Left ventricle myocardium inferior (tissue), 1 donor: ENCODE measurements at regions not wholly inside any gene's neighbourhood (a gene's known extent, or its start where the extent isn't known, plus 50 kb on each side); places are given as distances from the start of the nearest gene placed in this dataset.

Experiments
- DNase-seq: peaks from one replicate; pipeline ENCODE4 v3.0.0-alpha.2; 2020
- H3K27ac ChIP-seq: fragments of 200-600 bp; replicated peaks from 2 replicates; pipeline ENCODE4 v1.8.0; 2021
- H3K27me3 ChIP-seq: fragments of 200-600 bp; 2 replicates; pipeline ENCODE4 v1.8.0; 2021; ENCODE audit warnings: low read depth
- H3K36me3 ChIP-seq: fragments of 200-600 bp; 2 replicates; pipeline ENCODE4 v1.8.0; 2021
- H3K4me1 ChIP-seq: fragments of 200-600 bp; 2 replicates; pipeline ENCODE4 v1.8.0; 2021
- H3K4me3 ChIP-seq: fragments of 200-600 bp; 2 replicates; pipeline ENCODE4 v1.8.0; 2021; ENCODE audit warnings: mild to moderate bottlenecking, moderate library complexity
- H3K9me3 ChIP-seq: fragments of 200-600 bp; replicated peaks from 2 replicates; pipeline ENCODE4 v1.8.0; 2021
- intact Hi-C: fragments of 100-400 bp; cut with micrococcal nuclease; formaldehyde crosslinking; loops from one replicate; pipeline ENCODE4 v1.11.0; 2022
- TF ChIP-seq, protein P1 (sequence below): fragments of 200-600 bp; IDR thresholded peaks from 2 replicates; pipeline ENCODE4 v1.8.0; 2021; ENCODE audit warnings: antibody characterized with exemption, mild to moderate bottlenecking, borderline replicate concordance
- donor health status: DM: no; HTN: yes; CAD: no; lungs with severe emphysema.

GRCh38 chr18:47558110-47558750 lies 306.8 kb upstream of the SKOR2 start:
- no peak for DNase-seq
- no peaks in the 10 kb centered on the region for H3K4me1 ChIP-seq
- H3K27me3 ChIP-seq: peaks cover 100% of the 10 kb centered on the region
- intact Hi-C loops: no loop called here
- H3K4me3 ChIP-seq: no peak overlapping the region
- TF ChIP-seq, protein P1, sequence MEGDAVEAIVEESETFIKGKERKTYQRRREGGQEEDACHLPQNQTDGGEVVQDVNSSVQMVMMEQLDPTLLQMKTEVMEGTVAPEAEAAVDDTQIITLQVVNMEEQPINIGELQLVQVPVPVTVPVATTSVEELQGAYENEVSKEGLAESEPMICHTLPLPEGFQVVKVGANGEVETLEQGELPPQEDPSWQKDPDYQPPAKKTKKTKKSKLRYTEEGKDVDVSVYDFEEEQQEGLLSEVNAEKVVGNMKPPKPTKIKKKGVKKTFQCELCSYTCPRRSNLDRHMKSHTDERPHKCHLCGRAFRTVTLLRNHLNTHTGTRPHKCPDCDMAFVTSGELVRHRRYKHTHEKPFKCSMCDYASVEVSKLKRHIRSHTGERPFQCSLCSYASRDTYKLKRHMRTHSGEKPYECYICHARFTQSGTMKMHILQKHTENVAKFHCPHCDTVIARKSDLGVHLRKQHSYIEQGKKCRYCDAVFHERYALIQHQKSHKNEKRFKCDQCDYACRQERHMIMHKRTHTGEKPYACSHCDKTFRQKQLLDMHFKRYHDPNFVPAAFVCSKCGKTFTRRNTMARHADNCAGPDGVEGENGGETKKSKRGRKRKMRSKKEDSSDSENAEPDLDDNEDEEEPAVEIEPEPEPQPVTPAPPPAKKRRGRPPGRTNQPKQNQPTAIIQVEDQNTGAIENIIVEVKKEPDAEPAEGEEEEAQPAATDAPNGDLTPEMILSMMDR: no peak
- H3K9me3 ChIP-seq: no peaks in the 10 kb centered on the region
- H3K27ac ChIP-seq: no peak overlapping the region
- H3K36me3 ChIP-seq: no peaks in the 10 kb centered on the region

- Histone ChIP-seq H3K36me3 (no peaks in the 10 kb centered on the region), H3K27me3 (peaks cover 100% of the 10 kb centered on the region), H3K27ac (no peak overlapping the region), H3K4me3 (no peak overlapping the region), H3K9me3 (no peaks in the 10 kb centered on the region), H3K4me1 (no peaks in the 10 kb centered on the region)
- intact Hi-C loops: no loop called here
- no peak for DNase-seq
- TF ChIP-seq, protein P1: no peak
Observed at GRCh38 chr18:47557160-47557559, 305.7 kb upstream of the SKOR2 start.

GRCh38 chr18:47552783-47553182 lies 301.3 kb upstream of the SKOR2 start:
- peaks cover 9% of the 10 kb centered on the region for H3K4me1 ChIP-seq
- intact Hi-C loops: no loop called here
- no peaks in the 10 kb centered on the region for H3K9me3 ChIP-seq
- peaks cover 90% of the 10 kb centered on the region for H3K27me3 ChIP-seq
- H3K36me3 ChIP-seq: no peaks in the 10 kb centered on the region
- H3K27ac ChIP-seq: no peak overlapping the region
- no peak overlapping the region for H3K4me3 ChIP-seq
- TF ChIP-seq, protein P1: no peak
- no peak for DNase-seq

DNA sequence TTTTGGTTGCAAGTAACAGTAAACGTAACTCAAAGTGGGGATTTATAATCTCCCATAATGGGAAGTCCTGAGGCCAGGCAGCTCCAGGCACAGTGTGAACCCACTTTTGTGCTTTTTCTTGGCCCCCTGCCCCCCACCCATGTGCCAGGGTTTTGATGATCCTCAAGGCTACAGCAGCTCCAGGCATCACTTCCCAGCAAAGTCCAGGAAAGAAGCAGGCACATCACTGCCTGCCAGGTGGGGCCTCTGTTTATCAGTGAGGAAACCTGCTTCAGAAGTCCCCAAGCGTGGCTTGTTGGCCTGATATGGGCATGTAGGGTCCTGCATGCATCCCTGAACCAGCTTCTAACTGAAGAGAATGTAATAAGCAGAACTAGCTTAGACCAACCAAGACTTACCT lies 299.2 kb upstream of the SKOR2 start:
- intact Hi-C loops: no loop called here
- H3K36me3 ChIP-seq: no peaks in the 10 kb centered on the region
- TF ChIP-seq, protein P1: no peak
- peaks cover 9% of the 10 kb centered on the region for H3K4me1 ChIP-seq
- peaks cover 90% of the 10 kb centered on the region for H3K27me3 ChIP-seq
- no peak overlapping the region for H3K27ac ChIP-seq
- H3K9me3 ChIP-seq: no peaks in the 10 kb centered on the region
- H3K4me3 ChIP-seq: no peak overlapping the region
- no peak for DNase-seq

DNA sequence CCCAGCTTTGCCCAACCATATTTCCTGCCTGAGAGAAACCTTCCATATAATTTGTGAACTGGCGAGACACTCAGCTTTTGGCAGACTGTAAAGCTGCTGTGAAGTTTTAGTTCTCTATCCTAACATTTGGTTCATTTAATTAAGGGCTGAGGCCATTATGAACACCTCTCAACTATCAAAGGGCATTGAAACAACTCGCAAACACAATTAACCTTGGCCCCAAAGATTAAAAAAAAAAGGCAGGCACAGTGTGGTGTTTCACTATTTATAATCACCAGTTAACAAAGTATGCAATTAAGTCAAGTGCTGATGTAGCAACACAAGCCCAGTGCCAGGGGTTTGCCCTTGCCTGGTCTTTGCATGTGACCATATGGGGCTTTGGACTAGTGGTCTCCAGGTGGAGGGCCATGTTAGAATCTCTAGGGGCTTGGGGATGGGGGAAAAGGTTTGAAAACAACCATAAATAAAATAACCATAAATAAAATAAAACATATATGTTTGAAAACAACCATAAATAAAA lies 297.6 kb upstream of the SKOR2 start:
- no peaks in the 10 kb centered on the region for H3K36me3 ChIP-seq
- TF ChIP-seq, protein P1: no peak
- DNase-seq: no peak
- H3K9me3 ChIP-seq: no peaks in the 10 kb centered on the region
- intact Hi-C loops: no loop called here
- no peak overlapping the region for H3K27ac ChIP-seq
- H3K4me1 ChIP-seq: peaks cover 9% of the 10 kb centered on the region
- H3K4me3 ChIP-seq: no peak overlapping the region
- peaks cover 90% of the 10 kb centered on the region for H3K27me3 ChIP-seq
